ENCODE measurements at regions not wholly inside any gene's neighbourhood (a gene's known extent, or its start where the extent isn't known, plus 50 kb on each side); places are given as distances from the start of the nearest gene placed in this dataset.
"Not testable (repeated sequence)": the region's sequence is repeated elsewhere in the genome, so short reads cannot be mapped to it uniquely, and the experiment has no call there.

DNA sequence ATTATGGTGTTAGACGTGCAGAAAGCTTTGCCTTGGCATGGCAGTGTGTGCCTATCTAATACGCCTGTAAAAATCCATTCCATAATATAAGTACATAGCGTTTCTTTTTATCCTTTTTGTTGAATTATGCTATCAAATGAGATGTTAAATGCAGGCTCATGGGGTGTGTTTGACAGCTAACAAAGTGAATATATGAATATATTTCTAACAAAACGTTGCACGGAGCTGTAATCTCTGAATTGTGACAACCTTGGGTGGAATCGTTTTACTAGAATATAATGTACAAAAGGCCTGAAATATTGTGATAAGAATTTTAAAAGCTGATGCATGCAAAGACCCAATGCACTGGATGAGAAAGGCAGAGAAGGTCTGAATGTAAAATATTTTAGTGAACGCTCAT lies 763.7 kb upstream of the TMEM132C start:
- DNase-seq (ENCODE audit: low spot score) (no peak), ATAC-seq (ENCODE audit: low read depth) (no peak)
- H3K4me1 ChIP-seq (ENCODE audit: insufficient read depth, poor library complexity, severe bottlenecking) = peaks cover 7% of the 10 kb centered on the region
- no peak for TF ChIP-seq CTCF (IDR thresholded peaks at IDR 0.05; ENCODE audit: poor library complexity, severe bottlenecking)
- H3K36me3 ChIP-seq (ENCODE audit: low read depth) = no peaks in the 10 kb centered on the region
- H3K4me3 ChIP-seq (ENCODE audit: severe bottlenecking) = no peak overlapping the region
- no peaks in the 10 kb centered on the region for H3K9me3 ChIP-seq (ENCODE audit: severe bottlenecking)
- H3K27me3 ChIP-seq (ENCODE audit: insufficient read depth, poor library complexity, severe bottlenecking) = no peaks in the 10 kb centered on the region
- no peak overlapping the region for H3K27ac ChIP-seq (ENCODE audit: poor library complexity, severe bottlenecking)

DNA sequence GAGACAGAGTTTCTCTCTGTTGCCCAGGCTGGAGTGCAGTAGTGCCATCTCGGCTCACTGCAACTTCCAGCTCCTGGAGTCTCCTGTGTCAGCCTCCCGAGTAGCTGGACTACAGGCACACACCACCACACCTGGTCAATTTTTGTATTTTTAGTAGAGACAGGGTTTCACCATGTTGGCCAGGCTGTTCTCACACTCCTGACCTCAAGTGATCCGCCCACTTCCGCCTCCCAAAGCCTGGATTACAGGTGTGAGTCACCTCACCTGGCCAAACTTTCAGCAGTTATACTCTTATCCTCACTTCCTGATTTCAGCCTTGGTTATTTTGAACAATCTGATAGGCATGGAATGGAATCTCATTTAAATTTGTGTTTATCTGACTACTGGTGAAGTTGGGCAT lies 763.0 kb upstream of the TMEM132C start:
- not testable (repeated sequence) for H3K9me3 ChIP-seq (ENCODE audit: severe bottlenecking); H3K4me1 ChIP-seq (ENCODE audit: insufficient read depth, poor library complexity, severe bottlenecking); H3K36me3 ChIP-seq (ENCODE audit: low read depth); H3K27me3 ChIP-seq (ENCODE audit: insufficient read depth, poor library complexity, severe bottlenecking); DNase-seq (ENCODE audit: low spot score); H3K4me3 ChIP-seq (ENCODE audit: severe bottlenecking)
- ATAC-seq (ENCODE audit: low read depth) = peak; percentile 88
- peak overlapping the region; percentile 32 for H3K27ac ChIP-seq (ENCODE audit: poor library complexity, severe bottlenecking)

DNA sequence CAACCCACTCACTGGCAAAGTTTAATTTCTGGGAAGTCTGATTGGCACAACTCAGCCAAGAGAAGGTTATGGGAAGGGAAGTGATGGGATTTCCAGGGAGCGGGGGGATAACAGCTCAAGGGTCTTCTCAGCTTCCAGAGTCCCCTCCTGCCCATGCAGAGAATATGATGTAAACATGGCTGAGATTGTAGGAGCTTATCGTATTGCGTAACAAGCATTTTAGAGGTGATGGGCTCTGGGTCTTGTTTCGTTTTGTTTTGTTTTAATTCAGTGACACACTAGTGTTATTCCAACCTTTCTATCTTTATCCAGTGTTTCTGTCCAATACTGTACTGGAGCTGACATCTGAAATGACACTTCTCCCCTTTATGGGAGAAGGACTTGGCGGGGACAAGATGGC lies 762.1 kb upstream of the TMEM132C start:
- peak overlapping the region; percentile 32 for H3K27ac ChIP-seq (ENCODE audit: poor library complexity, severe bottlenecking)
- H3K9me3 ChIP-seq (ENCODE audit: severe bottlenecking) = no peaks in the 10 kb centered on the region
- no peaks in the 10 kb centered on the region for H3K36me3 ChIP-seq (ENCODE audit: low read depth)
- no peaks in the 10 kb centered on the region for H3K27me3 ChIP-seq (ENCODE audit: insufficient read depth, poor library complexity, severe bottlenecking)
- no peak for TF ChIP-seq CTCF (IDR thresholded peaks at IDR 0.05; ENCODE audit: poor library complexity, severe bottlenecking)
- DNase-seq (ENCODE audit: low spot score) (no peak), ATAC-seq (ENCODE audit: low read depth) (no peak)
- H3K4me1 ChIP-seq (ENCODE audit: insufficient read depth, poor library complexity, severe bottlenecking) = peaks cover 7% of the 10 kb centered on the region
- no peak overlapping the region for H3K4me3 ChIP-seq (ENCODE audit: severe bottlenecking)

DNA sequence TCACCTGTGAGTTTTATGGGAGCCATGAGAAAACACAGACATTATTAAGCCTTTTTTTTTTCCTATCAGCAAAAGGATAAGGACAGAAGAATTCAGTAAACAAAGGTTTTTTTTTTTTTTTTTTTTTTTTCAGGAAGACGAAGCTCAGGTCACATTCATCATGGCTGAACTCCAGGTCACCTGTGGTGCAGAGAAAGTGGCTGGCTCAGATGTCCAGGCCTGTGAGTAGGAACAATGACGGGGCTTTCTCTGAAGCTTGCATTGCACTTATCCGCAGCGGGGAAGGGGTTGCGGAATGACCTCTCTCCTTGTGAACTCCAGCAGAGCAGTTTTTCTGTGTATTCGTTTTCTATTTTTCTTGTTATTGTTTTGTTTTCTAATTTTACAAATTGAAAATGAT lies 759.6 kb upstream of the TMEM132C start:
- Histone ChIP-seq H3K4me1 (ENCODE audit: insufficient read depth, poor library complexity, severe bottlenecking) (peaks cover 11% of the 10 kb centered on the region), H3K27me3 (ENCODE audit: insufficient read depth, poor library complexity, severe bottlenecking) (no peaks in the 10 kb centered on the region), H3K9me3 (ENCODE audit: severe bottlenecking) (no peaks in the 10 kb centered on the region), H3K4me3 (ENCODE audit: severe bottlenecking) (no peak overlapping the region), H3K36me3 (ENCODE audit: low read depth) (no peaks in the 10 kb centered on the region), H3K27ac (ENCODE audit: poor library complexity, severe bottlenecking) (no peak overlapping the region)
- ATAC-seq (ENCODE audit: low read depth) (no peak), DNase-seq (ENCODE audit: low spot score) (no peak)
- TF ChIP-seq CTCF (IDR thresholded peaks at IDR 0.05; ENCODE audit: poor library complexity, severe bottlenecking) = no peak

GRCh38 chr12:127509066-127509778 lies 757.7 kb upstream of the TMEM132C start:
- Histone ChIP-seq H3K4me3 (ENCODE audit: severe bottlenecking) (no peak overlapping the region), H3K9me3 (ENCODE audit: severe bottlenecking) (no peaks in the 10 kb centered on the region), H3K27me3 (ENCODE audit: insufficient read depth, poor library complexity, severe bottlenecking) (no peaks in the 10 kb centered on the region), H3K36me3 (ENCODE audit: low read depth) (no peaks in the 10 kb centered on the region), H3K4me1 (ENCODE audit: insufficient read depth, poor library complexity, severe bottlenecking) (peaks cover 7% of the 10 kb centered on the region), H3K27ac (ENCODE audit: poor library complexity, severe bottlenecking) (no peak overlapping the region)
- ATAC-seq (ENCODE audit: low read depth) (peak; percentile 45; the same call in 1 of the 3 replicates), DNase-seq (ENCODE audit: low spot score) (no peak)
- TF ChIP-seq CTCF (IDR thresholded peaks at IDR 0.05; ENCODE audit: poor library complexity, severe bottlenecking) = no peak
